GM12878 (cell line): ENCODE measurements at regions not wholly inside any gene's neighbourhood (a gene's known extent, or its start where the extent isn't known, plus 50 kb on each side); places are given as distances from the start of the nearest gene placed in this dataset.

ENCODE experiments used
- ATAC-seq: fragments of 200-7000 bp; cut with Tn5 transposase; 3 replicates; pipeline ENCODE4 v1.9.1; 2020; ENCODE audit warnings: mild to moderate bottlenecking, moderate library complexity
- BruUV-seq: library from RNA; stranded (reverse); fragments of 400-500 nt; replicated peaks from 2 replicates; lab custom pipeline; 2021; lab: Mats Ljungman, UMichigan
- CTCF ChIA-PET: fragments of 300-600 bp; sonication (Branson Sonifier 250); formaldehyde crosslinking; extraction: SDS; loops from one replicate; lab custom pipeline; 2021; ENCODE audit warnings: inconsistent platforms; lab: Yijun Ruan, JAX
- POLR2A ChIA-PET: fragments of 350-600 bp; formaldehyde crosslinking; extraction: SDS; loops from one replicate; lab custom pipeline; 2021; ENCODE audit warnings: inconsistent platforms; lab: Charles Lee
- RAD21 ChIA-PET: fragments of 300-600 bp; sonication (Branson Sonifier 250); formaldehyde crosslinking; loops from one replicate; lab custom pipeline; 2023; ENCODE audit warnings: antibody characterized with exemption; ENCODE audit not compliant: unreplicated experiment; lab: Charles Lee
- SMC1A ChIA-PET: fragments of 300-600 bp; sonication (Branson Sonifier 250); formaldehyde crosslinking; loops from one replicate; lab custom pipeline; 2023; ENCODE audit not compliant: unreplicated experiment, uncharacterized antibody; lab: Charles Lee
- DNase-seq: peaks from one replicate; pipeline ENCODE4 v3.0.0-alpha.2; 2011; ENCODE audit warnings: low read depth, low spot score
- FAIRE-seq: peaks from 3 replicates; lab custom pipeline; 2011; peaks lifted over from hg19 to GRCh38; lab: Jason Lieb, UNC
- H2AFZ ChIP-seq: 2 replicates; pipeline ENCODE4 v1.6.0; 2011; ENCODE audit warnings: low read depth, low read length, control low read depth; ENCODE audit not compliant: control insufficient read depth
- H3K27ac ChIP-seq: 2 replicates; pipeline ENCODE4 v1.5.1; 2011; ENCODE audit warnings: control low read depth; ENCODE audit not compliant: control insufficient read depth, insufficient read depth
- H3K27me3 ChIP-seq, 2 experiments: replicated peaks in 1 of 2; 2 replicates each; pipeline versions ENCODE4 v1.6.0 to v1.6.1; 2011; ENCODE audit warnings: low read length in 1 of 2; ENCODE audit not compliant: control insufficient read depth in 2 of 2, insufficient read depth in 2 of 2
- H3K36me3 ChIP-seq, 2 experiments: 2 replicates each; pipeline ENCODE4 v1.5.1; 2011; ENCODE audit warnings: low read length in 1 of 2; ENCODE audit not compliant: control insufficient read depth in 2 of 2, insufficient read depth in 2 of 2
- H3K4me1 ChIP-seq: 2 replicates; pipeline ENCODE4 v1.6.1; 2011; ENCODE audit warnings: mild to moderate bottlenecking, low read length, moderate library complexity, mixed read lengths; ENCODE audit not compliant: control insufficient read depth, insufficient read depth
- H3K4me2 ChIP-seq: 2 replicates; pipeline ENCODE4 v1.6.0; 2011; ENCODE audit warnings: control low read depth; ENCODE audit not compliant: control insufficient read depth, insufficient read depth
- H3K4me3 ChIP-seq: fragments of 200-600 bp; sonication (generic); 2 replicates; pipeline ENCODE4 v1.5.1; 2016
- H3K79me2 ChIP-seq: 2 replicates; pipeline ENCODE4 v1.6.0; 2011; ENCODE audit warnings: low read length; ENCODE audit not compliant: control insufficient read depth, insufficient read depth
- H3K9ac ChIP-seq: 2 replicates; pipeline ENCODE4 v1.8.0; 2011; ENCODE audit warnings: low read length, control low read depth, mixed read lengths; ENCODE audit not compliant: control insufficient read depth, insufficient read depth
- H3K9me3 ChIP-seq: replicated peaks from 3 replicates; pipeline ENCODE4 v1.5.1; 2011; ENCODE audit warnings: mild to moderate bottlenecking, low read length; ENCODE audit not compliant: control insufficient read depth, insufficient read depth
- H4K20me1 ChIP-seq: 2 replicates; pipeline ENCODE4 v1.6.0; 2011; ENCODE audit not compliant: control insufficient read depth, insufficient read depth
- ATF2 ChIP-seq: IDR thresholded peaks from 2 replicates; pipeline ENCODE4 v1.6.1; 2012; ENCODE audit warnings: low read length, inconsistent platforms
- BCL11A ChIP-seq: IDR thresholded peaks from 2 replicates; pipeline ENCODE4 v1.6.1; 2011; ENCODE audit warnings: low read depth, low read length
- CTCF ChIP-seq, 3 experiments: IDR thresholded peaks in 2 of 3; conservative IDR thresholded peaks in 1 of 3; 2 replicates each; pipeline ENCODE4 v1.5.1; 2011; ENCODE audit warnings: low read depth in 3 of 3, low read length in 3 of 3, mild to moderate bottlenecking in 3 of 3, control low read depth in 2 of 3, moderate library complexity in 2 of 3, inconsistent platforms in 1 of 3, mixed read lengths in 1 of 3; ENCODE audit not compliant: control insufficient read depth in 2 of 3, insufficient read depth in 1 of 3; ENCODE audit errors: extremely low read depth in 1 of 3
- DPF2 ChIP-seq: fragments of 450-650 bp; IDR thresholded peaks from 2 replicates; pipeline ENCODE4 v1.6.1; 2017; ENCODE audit warnings: mild to moderate bottlenecking
- EGR1 ChIP-seq, 2 experiments: IDR thresholded peaks; 1 replicate in 1 of 2; 2 replicates in 1 of 2; pipeline ENCODE4 v1.6.1; 2011 to 2012; ENCODE audit warnings: low read depth in 2 of 2, low read length in 2 of 2, borderline replicate concordance in 1 of 2, mild to moderate bottlenecking in 1 of 2, moderate library complexity in 1 of 2
- ETV6 ChIP-seq, 2 experiments: fragments of 450-650 bp in 1 of 2; IDR thresholded peaks in 1 of 2; conservative IDR thresholded peaks in 1 of 2; 2 replicates each; pipeline ENCODE4 v1.6.1; 2014; ENCODE audit warnings: antibody characterized with exemption in 1 of 2, borderline replicate concordance in 1 of 2, low read depth in 1 of 2, mild to moderate bottlenecking in 1 of 2, moderate library complexity in 1 of 2
- MEF2B ChIP-seq: fragments of 450-650 bp; IDR thresholded peaks from 2 replicates; pipeline ENCODE4 v1.6.1; 2018; ENCODE audit warnings: mild to moderate bottlenecking, moderate library complexity; ENCODE audit not compliant: partially characterized antibody, poor library complexity, severe bottlenecking
- NR2F1 ChIP-seq: fragments of 450-650 bp; conservative IDR thresholded peaks from 2 replicates; pipeline ENCODE4 v1.6.1; 2017; ENCODE audit warnings: mild to moderate bottlenecking
- PML ChIP-seq: IDR thresholded peaks from 2 replicates; pipeline ENCODE4 v1.6.1; 2012; ENCODE audit warnings: low read length, inconsistent platforms
- RB1 ChIP-seq: fragments of 450-650 bp; formaldehyde crosslinking; IDR thresholded peaks from 2 replicates; pipeline ENCODE4 v1.6.1; 2017; ENCODE audit warnings: mild to moderate bottlenecking, borderline replicate concordance
- STAT1 ChIP-seq: fragments of 450-650 bp; conservative IDR thresholded peaks from 2 replicates; pipeline ENCODE4 v1.6.1; 2014; ENCODE audit warnings: antibody characterized with exemption, mild to moderate bottlenecking
- ZBED1 ChIP-seq: IDR thresholded peaks from 2 replicates; pipeline ENCODE4 v1.6.1; 2016; ENCODE audit warnings: borderline replicate concordance
- ZBTB33 ChIP-seq: fragments of 450-650 bp; IDR thresholded peaks from 2 replicates; pipeline ENCODE4 v1.6.1; 2017; ENCODE audit warnings: mild to moderate bottlenecking
- ZBTB40 ChIP-seq: fragments of 450-650 bp; IDR thresholded peaks from 2 replicates; pipeline ENCODE4 v1.6.1; 2016; ENCODE audit warnings: mild to moderate bottlenecking, moderate library complexity, borderline replicate concordance
- ZNF274 ChIP-seq: IDR thresholded peaks from one replicate; pipeline ENCODE4 v1.8.0; 2011; ENCODE audit not compliant: insufficient read length, insufficient read depth
- WGBS: methylation state at CpG from one replicate; pipeline ENCODE4 v1.1.6; 2016; ENCODE audit warnings: low lambda C conversion rate; ENCODE audit not compliant: insufficient replicate concordance, insufficient coverage; ENCODE audit errors: missing lambda C conversion rate; 5-methylcytosine and 5-hydroxymethylcytosine counted together
- in situ Hi-C: fragments of 300-500 bp; cut with MboI; formaldehyde crosslinking; loops from 9 replicates; pipeline ENCODE4 v1.14.3; 2018; ENCODE audit warnings: mixed read lengths
- intact Hi-C: fragments of 100-400 bp; cut with micrococcal nuclease; formaldehyde crosslinking; loops from one replicate; pipeline ENCODE4 v1.14.2; 2022; ENCODE audit not compliant: unreplicated experiment

GRCh38 chr2:15731213-15731888 lies 139.7 kb downstream of the DDX1 start:
- WGBS, result 57% methylated on average over 7 of the region's 7 CpGs
- Histone ChIP-seq H3K79me2 (no peaks in the 10 kb centered on the region), H3K27me3 (no peaks in the 10 kb centered on the region), H3K4me3 (no peak overlapping the region), H4K20me1 (no peaks in the 10 kb centered on the region), H3K4me1 (peaks cover 17% of the 10 kb centered on the region), H3K9ac (no peak overlapping the region), H3K27ac (no peak overlapping the region), H3K4me2 (no peak overlapping the region), H3K36me3 (no peaks in the 10 kb centered on the region), H2AFZ (no peak overlapping the region), H3K9me3 (no peaks in the 10 kb centered on the region)
- intact Hi-C loops (no loop called here), in situ Hi-C loops (no loop called here)
- ATAC-seq (no peak), DNase-seq (no peak), FAIRE-seq (no peak)
- ChIA-PET SMC1A (interaction anchor here (0.5 to 1.0 kb wide), 2 partner anchors 9 to 14 kb away, joined by 3 read pairs; no protein-coding TSS in a partner anchor), CTCF (interaction anchor here (0.6 to 0.9 kb wide), 2 partner anchors 102 to 675 kb away, joined by 3 to 4 read pairs; no protein-coding TSS in a partner anchor), RAD21 (no interaction called here), POLR2A (no interaction called here)
- no TSS peak for BruUV-seq
- TF ChIP-seq STAT1 (no peak), EGR1 (IDR thresholded peaks at IDR 0.05; ENCODE audit: borderline replicate concordance in 1 of 2, low read depth in 2 of 2, low read length in 2 of 2) (no peak), MEF2B (no peak), DPF2 (no peak), ATF2 (no peak), ZBED1 (no peak), PML (no peak), NR2F1 (no peak), BCL11A (no peak), ZNF274 (no peak), ZBTB40 (no peak), CTCF (IDR thresholded peaks at IDR 0.05 in 2 of 3, conservative IDR thresholded peaks at IDR 0.05 in 1 of 3; ENCODE audit: control insufficient read depth in 2 of 3, extremely low read depth in 1 of 3, insufficient read depth in 1 of 3, low read depth in 3 of 3, low read length in 3 of 3) (no peak), RB1 (no peak), ZBTB33 (no peak), ETV6 (conservative IDR thresholded peaks at IDR 0.05 in 1 of 2, IDR thresholded peaks at IDR 0.05 in 1 of 2; ENCODE audit: borderline replicate concordance in 1 of 2, low read depth in 1 of 2) (no peak)
